Osteoblast (primary cell): ENCODE measurements at regions not wholly inside any gene's neighbourhood (a gene's known extent, or its start where the extent isn't known, plus 50 kb on each side); places are given as distances from the start of the nearest gene placed in this dataset.

Experiments used
- DNase-seq: peaks from one replicate; pipeline ENCODE4 v3.0.0; 2011; ENCODE audit warnings: low spot score, mixed read lengths; ENCODE audit not compliant: insufficient read length; ENCODE audit errors: missing footprints
- H2AFZ ChIP-seq: 2 replicates; pipeline ENCODE4 v1.6.0; 2011; ENCODE audit warnings: mild to moderate bottlenecking, low read length
- H3K27ac ChIP-seq: 2 replicates; pipeline ENCODE4 v1.5.1; 2011; ENCODE audit warnings: mild to moderate bottlenecking, low read depth, low read length, moderate library complexity
- H3K27me3 ChIP-seq: 2 replicates; pipeline ENCODE4 v1.6.0; 2012; ENCODE audit warnings: mild to moderate bottlenecking, control low read depth, inconsistent platforms, low read length, moderate library complexity; ENCODE audit not compliant: insufficient read depth
- H3K36me3 ChIP-seq: 2 replicates; pipeline ENCODE4 v1.5.1; 2011; ENCODE audit warnings: mild to moderate bottlenecking, low read length, control low read depth, moderate library complexity; ENCODE audit not compliant: insufficient read depth
- H3K4me1 ChIP-seq: 2 replicates; pipeline ENCODE4 v1.5.1; 2011; ENCODE audit warnings: mild to moderate bottlenecking, low read length, control low read depth, moderate library complexity; ENCODE audit not compliant: insufficient read depth
- H3K4me2 ChIP-seq: 2 replicates; pipeline ENCODE4 v1.6.0; 2011; ENCODE audit warnings: mild to moderate bottlenecking, low read length; ENCODE audit not compliant: insufficient read depth
- H3K4me3 ChIP-seq: fragments of 200-600 bp; sonication (generic); 3 replicates; pipeline ENCODE4 v1.5.1; 2012; ENCODE audit warnings: mild to moderate bottlenecking, low read length, inconsistent platforms; ENCODE audit not compliant: insufficient read depth
- H3K79me2 ChIP-seq: 2 replicates; pipeline ENCODE4 v1.6.0; 2012; ENCODE audit warnings: mild to moderate bottlenecking, low read length, control low read depth, inconsistent platforms; ENCODE audit not compliant: insufficient read depth
- H3K9me3 ChIP-seq: 2 replicates; pipeline ENCODE4 v1.5.1; 2011; ENCODE audit warnings: low read depth, low read length, control low read depth
- H4K20me1 ChIP-seq: 2 replicates; pipeline ENCODE4 v1.6.0; 2012; ENCODE audit warnings: mild to moderate bottlenecking, low read length, control low read depth; ENCODE audit not compliant: insufficient read depth
- TF ChIP-seq, protein P1 (sequence below): IDR thresholded peaks from 2 replicates; pipeline ENCODE4 v1.5.1; 2011; ENCODE audit warnings: mild to moderate bottlenecking, low read depth, low read length, moderate library complexity; ENCODE audit errors: extremely low read depth

DNA sequence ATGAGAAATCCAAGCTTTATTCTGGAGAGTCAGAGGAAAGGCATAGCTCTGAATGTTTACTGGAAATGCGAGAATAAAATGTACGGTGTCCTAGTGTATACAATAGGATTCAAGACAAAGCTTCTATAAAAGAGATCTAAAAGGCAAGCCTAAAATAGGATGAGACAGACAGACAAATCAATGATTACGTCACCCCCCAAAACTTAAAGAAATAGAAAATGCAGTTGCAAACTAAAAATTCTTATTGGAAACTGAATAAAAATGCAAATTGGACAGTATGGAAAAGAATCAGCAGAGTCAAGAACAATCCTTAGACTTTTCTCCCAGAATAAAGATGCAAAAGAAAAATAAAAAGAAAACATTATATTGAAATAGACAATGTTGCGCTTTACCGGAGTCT is 245.9 kb downstream of the POM121L12 start:
- H3K36me3 ChIP-seq = no peaks in the 10 kb centered on the region
- H3K27ac ChIP-seq = no peak overlapping the region
- no peaks in the 10 kb centered on the region for H3K27me3 ChIP-seq
- DNase-seq = no peak
- H3K9me3 ChIP-seq = no peaks in the 10 kb centered on the region
- H3K4me3 ChIP-seq = no peak overlapping the region
- H4K20me1 ChIP-seq = no peaks in the 10 kb centered on the region
- no peak overlapping the region for H3K4me2 ChIP-seq
- no peaks in the 10 kb centered on the region for H3K4me1 ChIP-seq
- H2AFZ ChIP-seq = no peak overlapping the region
- H3K79me2 ChIP-seq = no peaks in the 10 kb centered on the region
- TF ChIP-seq, protein P1, sequence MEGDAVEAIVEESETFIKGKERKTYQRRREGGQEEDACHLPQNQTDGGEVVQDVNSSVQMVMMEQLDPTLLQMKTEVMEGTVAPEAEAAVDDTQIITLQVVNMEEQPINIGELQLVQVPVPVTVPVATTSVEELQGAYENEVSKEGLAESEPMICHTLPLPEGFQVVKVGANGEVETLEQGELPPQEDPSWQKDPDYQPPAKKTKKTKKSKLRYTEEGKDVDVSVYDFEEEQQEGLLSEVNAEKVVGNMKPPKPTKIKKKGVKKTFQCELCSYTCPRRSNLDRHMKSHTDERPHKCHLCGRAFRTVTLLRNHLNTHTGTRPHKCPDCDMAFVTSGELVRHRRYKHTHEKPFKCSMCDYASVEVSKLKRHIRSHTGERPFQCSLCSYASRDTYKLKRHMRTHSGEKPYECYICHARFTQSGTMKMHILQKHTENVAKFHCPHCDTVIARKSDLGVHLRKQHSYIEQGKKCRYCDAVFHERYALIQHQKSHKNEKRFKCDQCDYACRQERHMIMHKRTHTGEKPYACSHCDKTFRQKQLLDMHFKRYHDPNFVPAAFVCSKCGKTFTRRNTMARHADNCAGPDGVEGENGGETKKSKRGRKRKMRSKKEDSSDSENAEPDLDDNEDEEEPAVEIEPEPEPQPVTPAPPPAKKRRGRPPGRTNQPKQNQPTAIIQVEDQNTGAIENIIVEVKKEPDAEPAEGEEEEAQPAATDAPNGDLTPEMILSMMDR = no peak

- Histone ChIP-seq H3K36me3 (no peaks in the 10 kb centered on the region), H3K79me2 (no peaks in the 10 kb centered on the region), H3K9me3 (no peaks in the 10 kb centered on the region), H3K27me3 (no peaks in the 10 kb centered on the region), H3K4me2 (no peak overlapping the region), H3K27ac (no peak overlapping the region), H3K4me3 (no peak overlapping the region), H2AFZ (no peak overlapping the region), H3K4me1 (no peaks in the 10 kb centered on the region), H4K20me1 (no peaks in the 10 kb centered on the region)
- TF ChIP-seq, protein P1 = no peak
- no peak for DNase-seq
These were observed 256.9 kb downstream of the POM121L12 start for GRCh38 chr7:53292341-53292740.

DNA sequence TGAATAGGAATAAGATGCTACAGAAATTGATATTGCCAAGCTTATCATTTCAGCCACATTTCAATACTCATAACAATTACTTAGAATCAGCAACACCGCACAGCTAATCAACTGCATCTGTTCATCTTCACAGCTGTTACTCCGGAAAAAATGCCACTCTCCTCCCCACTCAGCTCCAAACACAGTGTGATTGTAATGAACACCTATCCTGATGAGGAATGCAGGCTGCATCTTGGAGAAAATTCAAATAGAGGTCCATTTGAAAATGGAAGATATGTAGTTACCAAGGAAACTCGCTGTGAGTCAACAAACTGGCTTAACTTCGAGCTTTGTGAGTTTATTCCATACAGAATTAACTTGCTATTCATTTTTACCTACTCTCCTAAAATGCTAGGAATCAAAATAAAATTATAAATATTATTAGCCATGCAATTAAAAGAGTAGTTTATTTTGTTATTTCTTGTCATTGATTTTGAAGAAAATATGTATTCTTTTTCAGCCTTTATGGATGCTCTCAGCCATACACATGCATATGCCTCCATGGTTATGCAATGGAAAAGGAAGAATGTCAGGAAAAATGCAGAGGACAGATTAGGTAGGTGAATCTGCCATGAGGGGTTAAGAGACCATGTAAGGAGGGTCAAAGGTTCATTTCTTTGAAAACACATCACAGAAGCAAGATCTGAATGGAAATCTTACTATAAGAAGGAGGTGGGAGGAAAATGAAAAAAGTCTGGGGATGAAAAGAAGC is 267.2 kb downstream of the POM121L12 start:
- Histone ChIP-seq H2AFZ (no peak overlapping the region), H3K4me2 (no peak overlapping the region), H3K36me3 (no peaks in the 10 kb centered on the region), H3K9me3 (peaks cover 4% of the 10 kb centered on the region), H3K27me3 (no peaks in the 10 kb centered on the region), H3K27ac (no peak overlapping the region), H3K4me3 (no peak overlapping the region), H4K20me1 (no peaks in the 10 kb centered on the region), H3K4me1 (no peaks in the 10 kb centered on the region), H3K79me2 (no peaks in the 10 kb centered on the region)
- TF ChIP-seq, protein P1 = no peak
- DNase-seq = no peak

GRCh38 chr7:53303781-53304180 is 268.3 kb downstream of the POM121L12 start:
- Histone ChIP-seq H2AFZ (no peak overlapping the region), H3K79me2 (no peaks in the 10 kb centered on the region)

More at GRCh38 chr7:53303781-53304180, 268.3 kb downstream of the POM121L12 start:
- no peak for DNase-seq
- Histone ChIP-seq H3K4me3 (no peak overlapping the region), H4K20me1 (no peaks in the 10 kb centered on the region), H3K27ac (no peak overlapping the region), H3K27me3 (no peaks in the 10 kb centered on the region), H3K4me2 (no peak overlapping the region), H3K9me3 (peaks cover 4% of the 10 kb centered on the region), H3K4me1 (no peaks in the 10 kb centered on the region), H3K36me3 (no peaks in the 10 kb centered on the region)
- TF ChIP-seq, protein P1 = no peak
